HG02623 (cell line): ENCODE measurements at regions not wholly inside any gene's neighbourhood (a gene's known extent, or its start where the extent isn't known, plus 50 kb on each side); places are given as distances from the start of the nearest gene placed in this dataset.
"Not testable (repeated sequence)": the region's sequence is repeated elsewhere in the genome, so short reads cannot be mapped to it uniquely, and the experiment has no call there.

Source experiments
- ATAC-seq: cut with Tn5 transposase; IDR thresholded peaks from one replicate; pipeline ENCODE4 v1.9.1; 2021; ENCODE audit warnings: moderate library complexity; ENCODE audit not compliant: unreplicated experiment

DNA sequence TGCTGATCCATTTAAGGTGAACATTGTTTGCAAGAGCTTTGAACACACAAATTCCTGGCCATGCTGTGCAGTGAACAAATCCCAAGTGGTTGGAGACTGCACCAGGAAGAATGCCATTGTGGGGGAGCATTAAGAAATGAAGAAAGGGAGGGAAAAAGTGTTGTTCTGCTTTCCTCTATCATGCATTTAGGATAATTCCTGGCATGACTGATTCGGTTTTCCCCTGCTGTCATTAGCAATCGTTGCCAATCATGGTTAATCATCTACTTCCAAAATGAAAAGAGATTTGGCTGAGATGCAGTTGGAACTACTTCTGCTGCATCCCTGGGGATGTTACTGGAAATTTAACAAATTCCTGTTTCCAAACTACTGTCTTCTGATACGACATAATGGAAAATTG lies 73.7 kb upstream of the ZPLD1 start:
- ATAC-seq = no peak

DNA sequence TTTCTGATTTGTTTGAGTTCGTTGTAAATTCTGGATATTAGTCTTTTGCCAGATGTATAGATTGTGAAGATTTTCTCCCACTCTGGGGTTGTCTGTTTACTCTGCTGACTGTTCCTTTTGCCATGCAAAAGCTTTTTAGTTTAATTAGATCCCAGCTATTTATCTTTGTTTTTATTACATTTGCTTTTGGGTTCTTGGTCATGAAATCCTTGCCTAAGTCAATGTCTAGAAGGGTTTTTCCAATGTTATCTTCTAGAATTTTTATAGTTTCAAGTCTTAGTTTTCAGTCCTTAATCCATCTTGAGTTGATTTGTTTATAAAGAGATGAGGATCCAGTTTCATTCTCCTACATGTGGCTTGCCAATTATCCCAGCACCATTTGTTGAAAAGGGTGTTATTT lies 68.7 kb upstream of the ZPLD1 start:
- not testable (repeated sequence) for ATAC-seq

DNA sequence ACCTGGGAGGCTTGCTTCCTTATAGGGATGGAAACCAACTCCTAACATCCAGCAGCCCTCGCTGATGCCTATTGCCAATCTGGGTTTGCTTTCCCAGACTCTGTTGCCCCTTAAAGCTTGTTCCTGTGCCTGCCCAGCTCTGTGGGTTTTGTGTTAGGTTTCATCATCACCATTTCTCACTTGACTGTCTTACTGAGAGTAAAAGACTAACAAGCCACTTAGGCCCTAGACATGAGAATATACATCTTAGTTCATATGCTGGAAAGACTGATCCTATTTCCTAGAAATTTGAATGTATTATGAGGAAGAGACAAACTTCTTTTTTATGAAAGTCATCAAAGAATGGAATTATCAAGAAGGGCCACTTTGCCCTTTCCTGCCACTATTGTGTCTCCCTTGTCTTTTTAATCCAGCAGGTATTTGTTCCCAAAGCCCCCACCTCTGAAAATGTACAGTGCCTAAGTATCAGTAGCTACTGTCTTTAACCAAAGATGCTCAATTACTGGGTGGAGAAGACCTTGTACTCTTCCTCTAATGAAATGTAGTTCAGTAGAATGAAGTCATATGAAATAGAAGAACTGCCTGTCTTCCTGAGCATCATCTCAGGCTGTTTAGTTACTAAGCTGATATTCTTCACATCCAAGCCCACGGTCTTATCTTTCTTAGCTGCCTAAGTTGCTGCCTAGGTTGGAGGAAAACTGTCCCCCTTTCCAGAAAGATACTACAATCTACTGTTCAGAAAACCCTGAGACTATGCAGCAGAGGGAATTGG lies 59.8 kb upstream of the ZPLD1 start:
- no peak for ATAC-seq

DNA sequence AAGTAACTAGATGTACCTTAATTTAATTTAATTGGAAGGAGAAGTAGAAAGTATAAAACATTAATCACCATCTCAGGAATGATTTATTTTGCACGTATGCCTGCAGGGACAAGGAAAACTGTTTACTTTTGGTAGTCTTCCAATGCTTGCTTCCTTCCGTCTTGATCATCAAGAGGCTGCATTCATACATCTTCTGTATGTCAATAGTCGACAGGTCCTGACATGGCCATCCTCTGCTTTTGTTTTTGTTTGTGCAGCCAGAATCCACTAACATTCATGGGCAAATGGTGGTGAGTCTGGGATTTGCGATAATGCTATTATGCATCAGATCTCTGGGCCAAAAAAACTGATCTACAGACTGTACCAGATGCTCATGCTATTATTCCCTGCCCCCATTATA lies 56.6 kb upstream of the ZPLD1 start:
- ATAC-seq = no peak

DNA sequence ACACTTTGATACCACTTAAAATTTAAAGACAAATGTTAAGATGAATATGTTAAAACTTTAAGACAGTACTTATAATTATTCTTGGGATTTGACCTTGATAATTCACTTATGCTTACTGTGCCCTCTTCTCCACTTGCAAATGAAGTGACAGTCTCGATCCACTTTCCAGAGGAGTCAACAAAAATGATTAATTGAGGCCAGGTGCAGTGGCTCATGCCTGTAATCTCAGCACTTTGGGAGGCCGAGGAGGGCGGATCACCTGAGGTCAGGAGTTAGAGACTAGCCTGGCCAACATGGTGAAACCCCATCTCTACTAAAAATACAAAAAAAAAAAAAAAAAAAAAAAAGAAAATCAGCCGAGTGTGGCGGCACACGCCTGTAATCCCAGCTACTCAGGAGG lies 52.6 kb upstream of the ZPLD1 start:
- not testable (repeated sequence) for ATAC-seq
